H9 (cell line): ENCODE measurements at regions not wholly inside any gene's neighbourhood (a gene's known extent, or its start where the extent isn't known, plus 50 kb on each side); places are given as distances from the start of the nearest gene placed in this dataset.

Experiments used
- DNase-seq: peaks from one replicate; pipeline ENCODE4 v3.0.0-alpha.2; 2017
- H2AFZ ChIP-seq: one replicate; pipeline ENCODE4 v1.6.1; 2013; ENCODE audit warnings: mild to moderate bottlenecking, low read length, control low read depth, moderate library complexity
- H2AK5ac ChIP-seq: 2 replicates; pipeline ENCODE4 v1.6.1; 2013; ENCODE audit warnings: low read length, control low read depth, mixed read lengths; ENCODE audit not compliant: insufficient read length
- H2BK120ac ChIP-seq: one replicate; pipeline ENCODE4 v1.6.1; 2013; ENCODE audit warnings: low read depth, mild to moderate bottlenecking, low read length, control low read depth, inconsistent platforms; ENCODE audit not compliant: poor library complexity, severe bottlenecking
- H2BK12ac ChIP-seq: 2 replicates; pipeline ENCODE4 v1.6.1; 2013; ENCODE audit warnings: low read length, control low read depth, mixed read lengths, low read depth; ENCODE audit not compliant: insufficient read length
- H2BK15ac ChIP-seq: 2 replicates; pipeline ENCODE4 v1.6.1; 2013; ENCODE audit warnings: low read depth, low read length, control low read depth
- H2BK20ac ChIP-seq: one replicate; pipeline ENCODE4 v1.6.1; 2013; ENCODE audit warnings: low read depth, mild to moderate bottlenecking, low read length, control low read depth, inconsistent platforms; ENCODE audit not compliant: poor library complexity, severe bottlenecking
- H2BK5ac ChIP-seq: 2 replicates; pipeline ENCODE4 v1.6.1; 2013; ENCODE audit warnings: low read length, control low read depth, mixed read lengths; ENCODE audit not compliant: insufficient read length
- H3K14ac ChIP-seq: 2 replicates; pipeline ENCODE4 v1.6.1; 2013; ENCODE audit warnings: low read length, control low read depth; ENCODE audit not compliant: insufficient read depth
- H3K18ac ChIP-seq: 2 replicates; pipeline ENCODE4 v1.6.1; 2013; ENCODE audit warnings: low read depth, mild to moderate bottlenecking, mixed read lengths, low read length, control low read depth; ENCODE audit not compliant: insufficient read length
- H3K23ac ChIP-seq: 2 replicates; pipeline ENCODE4 v1.6.1; 2013; ENCODE audit warnings: low read length, control low read depth, mixed read lengths, low read depth; ENCODE audit not compliant: insufficient read length
- H3K23me2 ChIP-seq: 2 replicates; pipeline ENCODE4 v1.6.1; 2013; ENCODE audit warnings: low read depth, mild to moderate bottlenecking, mixed read lengths, low read length, control low read depth; ENCODE audit not compliant: insufficient read length, poor library complexity, severe bottlenecking
- H3K27ac ChIP-seq: 2 replicates; pipeline ENCODE4 v1.5.1; 2013; ENCODE audit warnings: low read length, control low read depth, mixed read lengths, low read depth; ENCODE audit not compliant: insufficient read length
- H3K27me3 ChIP-seq: 2 replicates; pipeline ENCODE4 v1.6.1; 2013; ENCODE audit warnings: low read length, control low read depth, inconsistent platforms; ENCODE audit not compliant: insufficient read depth
- H3K4ac ChIP-seq: 2 replicates; pipeline ENCODE4 v1.6.1; 2013; ENCODE audit warnings: low read depth, mild to moderate bottlenecking, control low read depth, inconsistent platforms, low read length, moderate library complexity
- H3K4me1 ChIP-seq: 2 replicates; pipeline ENCODE4 v1.6.1; 2013; ENCODE audit warnings: low read length, control low read depth, inconsistent platforms; ENCODE audit not compliant: insufficient read depth
- H3K4me2 ChIP-seq: 2 replicates; pipeline ENCODE4 v1.6.1; 2013; ENCODE audit warnings: low read length, control low read depth, mixed read lengths; ENCODE audit not compliant: insufficient read length, insufficient read depth
- H3K56ac ChIP-seq: 2 replicates; pipeline ENCODE4 v1.6.1; 2013; ENCODE audit warnings: low read depth, mild to moderate bottlenecking, mixed read lengths, low read length, control low read depth; ENCODE audit not compliant: insufficient read length
- H3K79me1 ChIP-seq: 2 replicates; pipeline ENCODE4 v1.6.1; 2013; ENCODE audit warnings: low read depth, mild to moderate bottlenecking, moderate library complexity, low read length, control low read depth, inconsistent platforms; ENCODE audit not compliant: insufficient read depth, poor library complexity, severe bottlenecking
- H3K79me2 ChIP-seq: 2 replicates; pipeline ENCODE4 v1.6.1; 2013; ENCODE audit warnings: low read length, control low read depth, inconsistent platforms; ENCODE audit not compliant: insufficient read depth
- H3K9ac ChIP-seq: 2 replicates; pipeline ENCODE4 v1.6.1; 2013; ENCODE audit warnings: low read length, control low read depth, mixed read lengths; ENCODE audit not compliant: insufficient read length; ENCODE audit errors: extremely low read depth
- H3K9me3 ChIP-seq: one replicate; pipeline ENCODE4 v1.6.1; 2013; ENCODE audit warnings: low read depth, low read length, inconsistent platforms; ENCODE audit not compliant: control insufficient read depth
- H3T11ph ChIP-seq: one replicate; pipeline ENCODE4 v1.6.1; 2013; ENCODE audit warnings: mild to moderate bottlenecking, low read length, control low read depth, inconsistent platforms
- H4K20me1 ChIP-seq: one replicate; pipeline ENCODE4 v1.6.1; 2013; ENCODE audit not compliant: control insufficient read depth, insufficient read length, insufficient read depth
- H4K5ac ChIP-seq: 2 replicates; pipeline ENCODE4 v1.6.1; 2013; ENCODE audit warnings: low read depth, mild to moderate bottlenecking, mixed read lengths, low read length, control low read depth; ENCODE audit not compliant: insufficient read length
- H4K8ac ChIP-seq: replicated peaks from 2 replicates; pipeline ENCODE4 v1.6.1; 2013; ENCODE audit warnings: low read length, control low read depth, mixed read lengths, low read depth; ENCODE audit not compliant: insufficient read length
- H4K91ac ChIP-seq: 2 replicates; pipeline ENCODE4 v1.6.1; 2013; ENCODE audit warnings: low read depth, mild to moderate bottlenecking, moderate library complexity, mixed read lengths, low read length, control low read depth; ENCODE audit not compliant: insufficient read length
- H3K27ac Mint-ChIP-seq, 3 experiments: 2 replicates in 2 of 3; 3 replicates in 1 of 3; pipeline ENCODE4 v1.8.0; 2020 to 2021; ENCODE audit warnings: mixed read lengths in 3 of 3, mild to moderate bottlenecking in 1 of 3, moderate library complexity in 1 of 3
- H3K27me3 Mint-ChIP-seq: 2 replicates; pipeline ENCODE4 v1.8.0; 2021; ENCODE audit warnings: low read depth, mild to moderate bottlenecking, moderate library complexity, mixed read lengths
- H3K36me3 Mint-ChIP-seq, 3 experiments: 2 replicates in 2 of 3; 3 replicates in 1 of 3; pipeline ENCODE4 v1.8.0; 2020 to 2021; ENCODE audit warnings: low read depth in 3 of 3, mixed read lengths in 3 of 3; ENCODE audit not compliant: insufficient read depth in 1 of 3
- H3K4me1 Mint-ChIP-seq, 2 experiments: 2 replicates each; pipeline ENCODE4 v1.8.0; 2020; ENCODE audit warnings: mixed read lengths in 2 of 2
- H3K4me3 Mint-ChIP-seq, 2 experiments: 2 replicates in 1 of 2; 3 replicates in 1 of 2; pipeline ENCODE4 v1.8.0; 2020 to 2021; ENCODE audit warnings: mild to moderate bottlenecking in 2 of 2, mixed read lengths in 2 of 2, moderate library complexity in 1 of 2
- H3K9me3 Mint-ChIP-seq, 2 experiments: 2 replicates in 1 of 2; 3 replicates in 1 of 2; pipeline ENCODE4 v1.8.0; 2020; ENCODE audit warnings: mild to moderate bottlenecking in 2 of 2, mixed read lengths in 2 of 2, moderate library complexity in 1 of 2
- CTCF ChIP-seq: fragments of 200-600 bp; sonication (generic); conservative IDR thresholded peaks from 3 replicates; pipeline ENCODE4 v1.8.0; 2021; ENCODE audit warnings: antibody characterized with exemption, mild to moderate bottlenecking
- WGBS: extraction: QIAGEN DNeasy Blood & Tissue Kit; methylation state at CpG from one replicate; pipeline ENCODE4 v1.1.7; 2013; ENCODE audit warnings: missing lambda C conversion rate, low lambda C conversion rate, mixed read lengths; ENCODE audit not compliant: insufficient read length; ENCODE audit errors: extremely low coverage; 5-methylcytosine and 5-hydroxymethylcytosine counted together

GRCh38 chr6:98014442-98015201 lies 731.6 kb upstream of the MMS22L start:
- Histone ChIP-seq H3K9me3 (no peaks in the 10 kb centered on the region), H3K18ac (no peak overlapping the region), H3K27ac (no peak overlapping the region), H2AFZ (peak overlapping the region; percentile 57), H3K4me1 (peaks cover 10% of the 10 kb centered on the region), H3K4me2 (no peak overlapping the region), H3K4ac (no peak overlapping the region), H2AK5ac (no peak overlapping the region), H3K23ac (no peak overlapping the region), H3K79me1 (no peaks in the 10 kb centered on the region), H3K56ac (no peak overlapping the region), H4K91ac (no peak overlapping the region), H2BK120ac (no peak overlapping the region), H3K9ac (no peak overlapping the region), H3K23me2 (no peaks in the 10 kb centered on the region), H2BK12ac (no peak overlapping the region), H2BK15ac (no peak overlapping the region), H2BK20ac (no peak overlapping the region), H4K8ac (no peak overlapping the region), H3K14ac (no peak overlapping the region), H3T11ph (no peak overlapping the region), H4K5ac (no peak overlapping the region), H3K79me2 (no peaks in the 10 kb centered on the region), H4K20me1 (no peaks in the 10 kb centered on the region), H2BK5ac (no peak overlapping the region), H3K27me3 (no peaks in the 10 kb centered on the region)
- Mint-ChIP-seq H3K27me3 (no peaks in the 10 kb centered on the region), H3K27ac (peak overlapping the region in 2 of 3 experiments; percentile 50 to 86; a peak in 3 of 7 replicates), H3K36me3 (no peaks in the 10 kb centered on the region; a peak in 1 of 7 replicates), H3K9me3 (peaks cover 0 to 5% of the 10 kb centered on the region in 2 experiments; a peak in 3 of 5 replicates), H3K4me1 (peaks cover 10 to 31% of the 10 kb centered on the region in 2 experiments), H3K4me3 (no peak overlapping the region)
- DNase-seq: no peak
- no CpG with 5 or more reads among the region's 6 CpGs for WGBS
- no peak for TF ChIP-seq CTCF
